K562 (cell line): ENCODE measurements at regions not wholly inside any gene's neighbourhood (a gene's known extent, or its start where the extent isn't known, plus 50 kb on each side); places are given as distances from the start of the nearest gene placed in this dataset.

Experiments
- ATAC-seq: fragments of 200-7000 bp; cut with Tn5 transposase; 3 replicates; pipeline ENCODE4 v1.9.1; 2020; ENCODE audit warnings: moderate library complexity
- BruUV-seq: library from RNA; stranded (reverse); fragments of 400-500 nt; replicated peaks from 2 replicates; lab custom pipeline; 2021; lab: Mats Ljungman, UMichigan
- CTCF ChIA-PET: fragments of 300-600 bp; formaldehyde crosslinking; extraction: SDS; loops from one replicate; lab custom pipeline; 2021; ENCODE audit warnings: low intra/inter-chr PET ratio; lab: Yijun Ruan, JAX
- POLR2A ChIA-PET: fragments of 300-600, 350-650 bp; sonication (Branson Sonifier 250); formaldehyde crosslinking; extraction: SDS; loops from one replicate; lab custom pipeline; 2021; ENCODE audit warnings: antibody characterized with exemption, inconsistent platforms; lab: Yijun Ruan, JAX
- DNase-seq, 4 experiments: peaks; one replicate each; pipeline versions ENCODE4 v3.0.0 to v3.0.0-alpha.2; 2011 to 2018; ENCODE audit warnings: low spot score in 3 of 4, mixed read lengths in 3 of 4; ENCODE audit errors: extremely low read depth in 1 of 4
- FAIRE-seq: peaks from 2 replicates; lab custom pipeline; 2011; peaks lifted over from hg19 to GRCh38; lab: Jason Lieb, UNC
- H2AFZ ChIP-seq: 2 replicates; pipeline ENCODE4 v1.6.0; 2011; ENCODE audit warnings: low read depth, low read length, control low read depth, inconsistent platforms
- H3K27ac ChIP-seq: fragments of 200-600 bp; 3 replicates; pipeline ENCODE4 v1.8.0; 2011; ENCODE audit warnings: low read depth, mild to moderate bottlenecking, control low read depth, inconsistent platforms, low read length, moderate library complexity, mixed read lengths; ENCODE audit errors: extremely low read depth
- H3K27me3 ChIP-seq, 2 experiments: fragments of 300-600 bp in 1 of 2; 2 replicates in 1 of 2; 3 replicates in 1 of 2; pipeline versions ENCODE4 v1.6.0 to v1.8.0; 2011; ENCODE audit warnings: inconsistent platforms in 2 of 2, low read length in 2 of 2, mild to moderate bottlenecking in 1 of 2, mixed read lengths in 1 of 2, moderate library complexity in 1 of 2; ENCODE audit not compliant: control insufficient read depth in 2 of 2, insufficient read depth in 2 of 2
- H3K36me3 ChIP-seq: fragments of 300-600 bp; 3 replicates; pipeline ENCODE4 v1.8.0; 2011; ENCODE audit warnings: mild to moderate bottlenecking, low read length, inconsistent platforms; ENCODE audit not compliant: control insufficient read depth, insufficient read depth
- H3K4me1 ChIP-seq, 2 experiments: fragments of 200-600 bp in 1 of 2; replicated peaks in 1 of 2; 2 replicates in 1 of 2; 3 replicates in 1 of 2; pipeline versions ENCODE4 v1.5.1 to v1.8.0; 2011; ENCODE audit warnings: inconsistent platforms in 2 of 2, low read length in 2 of 2, mild to moderate bottlenecking in 1 of 2, mixed read lengths in 1 of 2, moderate library complexity in 1 of 2; ENCODE audit not compliant: control insufficient read depth in 2 of 2, insufficient read depth in 2 of 2
- H3K4me2 ChIP-seq: 2 replicates; pipeline ENCODE4 v1.6.1; 2011; ENCODE audit warnings: low read length, control low read depth, inconsistent platforms, mixed read lengths; ENCODE audit not compliant: insufficient read depth
- H3K4me3 ChIP-seq: fragments of 200-600 bp; sonication (generic), shearing (Covaris generic); 2 replicates; pipeline ENCODE4 v1.5.1; 2016; ENCODE audit warnings: control low read depth, inconsistent platforms
- H3K79me2 ChIP-seq: fragments of 200-600 bp; 3 replicates; pipeline ENCODE4 v1.8.0; 2011; ENCODE audit warnings: low read length, inconsistent platforms; ENCODE audit not compliant: control insufficient read depth, insufficient read depth
- H3K9ac ChIP-seq, 2 experiments: 2 replicates each; pipeline versions ENCODE4 v1.6.0 to v1.6.1; 2011; ENCODE audit warnings: low read depth in 2 of 2, low read length in 2 of 2, control low read depth in 1 of 2, inconsistent platforms in 1 of 2, mild to moderate bottlenecking in 1 of 2, mixed read lengths in 1 of 2; ENCODE audit not compliant: insufficient read depth in 1 of 2
- H3K9me1 ChIP-seq: one replicate; pipeline ENCODE4 v1.6.0; 2011; ENCODE audit warnings: inconsistent platforms, mild to moderate bottlenecking, low read length, moderate library complexity; ENCODE audit not compliant: control insufficient read depth, insufficient read depth
- H3K9me3 ChIP-seq: replicated peaks from 2 replicates; pipeline ENCODE4 v1.5.1; 2011; ENCODE audit warnings: low read depth, low read length, inconsistent platforms; ENCODE audit not compliant: control insufficient read depth, insufficient read depth
- H4K20me1 ChIP-seq: replicated peaks from 2 replicates; pipeline ENCODE4 v1.6.1; 2011; ENCODE audit warnings: low read length, inconsistent platforms, mixed read lengths; ENCODE audit not compliant: control insufficient read depth, insufficient read depth
- GTF2E2 ChIP-seq: fragments of 200-800 bp; sonication (Bioruptor generic); IDR thresholded peaks from 2 replicates; pipeline ENCODE4 v1.6.1; 2016; ENCODE audit warnings: missing genetic modification characterization, missing compliant biosample characterization
- HOXB6 ChIP-seq: fragments of 250-450 bp; sonication (Bioruptor Pico); IDR thresholded peaks from 2 replicates; pipeline ENCODE4 v1.5.1; 2022; ENCODE audit warnings: mild to moderate bottlenecking, borderline replicate concordance
- KLF6 ChIP-seq: fragments of 250-450 bp; sonication (Bioruptor Pico); IDR thresholded peaks from 2 replicates; pipeline ENCODE4 v1.4.0; 2020; ENCODE audit warnings: mild to moderate bottlenecking, moderate library complexity, borderline replicate concordance
- NFXL1 ChIP-seq: fragments of 450-650 bp; formaldehyde crosslinking; IDR thresholded peaks from 2 replicates; pipeline ENCODE4 v1.4.0; 2021; ENCODE audit warnings: mild to moderate bottlenecking
- POLR3G ChIP-seq: IDR thresholded peaks from 2 replicates; pipeline ENCODE4 v1.6.1; 2011; ENCODE audit not compliant: insufficient read length, insufficient replicate concordance; ENCODE audit errors: extremely low read depth
- SNRNP70 ChIP-seq: fragments of 200-400 bp; formaldehyde crosslinking; optimal IDR thresholded peaks from 2 replicates; pipeline ENCODE3; 2017; ENCODE audit warnings: low read depth, low read length
- TAL1 ChIP-seq: fragments of 450-650 bp; IDR thresholded peaks from 2 replicates; pipeline ENCODE4 v1.6.1; 2016; ENCODE audit warnings: mild to moderate bottlenecking
- TSC22D4 ChIP-seq: fragments of 450-650 bp; IDR thresholded peaks from 2 replicates; pipeline ENCODE4 v1.6.1; 2016; ENCODE audit warnings: missing genetic modification characterization, missing biosample characterization, control low read depth
- ZBED1 ChIP-seq: IDR thresholded peaks from 2 replicates; pipeline ENCODE4 v1.6.1; 2014
- WGBS: fragments of 100-300 bp; shearing (Covaris generic); methylation state at CpG from one replicate; pipeline ENCODE4 v1.1.6; 2016; ENCODE audit warnings: low coverage, mixed read lengths; ENCODE audit not compliant: insufficient coverage; ENCODE audit errors: missing lambda C conversion rate; 5-methylcytosine and 5-hydroxymethylcytosine counted together
- in situ Hi-C: fragments of 300-500 bp; cut with MboI; formaldehyde crosslinking; loops from 4 replicates; pipeline ENCODE4 v1.15.0; 2018; ENCODE audit warnings: inconsistent platforms, mixed read lengths
- intact Hi-C: fragments of 100-400 bp; cut with micrococcal nuclease; formaldehyde crosslinking; loops from 2 replicates; pipeline ENCODE4 v1.14.2; 2022
- TF ChIP-seq, protein P1 (sequence below): fragments of 450-650 bp; formaldehyde crosslinking; IDR thresholded peaks from 2 replicates; pipeline ENCODE4 v1.4.0; 2020; ENCODE audit warnings: mild to moderate bottlenecking, mixed read lengths
- TF ChIP-seq, protein P2 (sequence below): fragments of 250-450 bp; sonication (Bioruptor Pico); IDR thresholded peaks from 2 replicates; pipeline ENCODE4 v1.8.0; 2021; ENCODE audit warnings: borderline replicate concordance, mild to moderate bottlenecking, moderate library complexity; ENCODE audit not compliant: poor library complexity, severe bottlenecking
- TF ChIP-seq, protein P3 (sequence below): sonication (generic); formaldehyde crosslinking; IDR thresholded peaks from 2 replicates; pipeline ENCODE4 v1.8.0; 2023; ENCODE audit warnings: missing genetic modification reagents, mild to moderate bottlenecking, borderline replicate concordance

DNA sequence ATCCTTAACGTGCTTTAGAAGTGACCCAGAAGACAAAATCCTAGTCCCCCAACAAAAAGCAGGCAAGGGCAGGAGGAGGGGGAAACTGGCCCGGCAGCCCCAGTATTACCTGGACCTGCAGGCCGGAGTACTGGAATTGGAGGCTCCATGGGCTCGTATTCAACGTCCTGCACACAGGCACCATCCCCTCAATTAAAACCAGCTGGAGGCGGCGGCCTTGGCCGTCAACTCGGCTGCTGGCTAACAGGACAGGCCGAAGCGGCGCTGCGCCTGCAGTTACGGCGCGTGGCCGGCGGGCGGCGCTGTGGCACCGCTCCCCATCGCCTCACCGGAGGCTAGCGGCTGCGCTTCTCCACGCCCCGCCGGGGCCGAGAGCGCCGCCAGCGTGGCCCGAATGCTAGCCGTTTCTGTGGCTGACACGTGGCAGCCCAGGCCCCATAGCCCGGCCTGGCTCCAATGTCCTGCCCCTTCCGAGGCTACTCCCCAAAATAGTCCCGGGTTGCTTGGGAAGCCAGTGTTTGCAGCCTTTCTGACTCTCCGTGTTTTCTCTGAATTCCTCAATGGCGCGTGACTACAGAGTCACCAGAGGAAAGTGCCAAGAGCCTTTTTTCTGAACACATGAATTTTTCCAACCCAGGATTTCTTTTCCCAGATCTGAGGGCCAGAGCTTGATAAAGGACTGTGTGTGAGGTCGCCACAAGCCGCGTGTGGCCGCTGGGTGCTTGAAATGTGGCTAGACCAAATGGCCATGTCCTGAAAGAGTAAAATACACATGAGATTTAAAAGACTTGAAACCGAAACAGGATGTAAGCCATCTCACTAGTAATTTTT lies 82.5 kb downstream of the HHIPL2 start (continued):
- TF ChIP-seq, protein P1, sequence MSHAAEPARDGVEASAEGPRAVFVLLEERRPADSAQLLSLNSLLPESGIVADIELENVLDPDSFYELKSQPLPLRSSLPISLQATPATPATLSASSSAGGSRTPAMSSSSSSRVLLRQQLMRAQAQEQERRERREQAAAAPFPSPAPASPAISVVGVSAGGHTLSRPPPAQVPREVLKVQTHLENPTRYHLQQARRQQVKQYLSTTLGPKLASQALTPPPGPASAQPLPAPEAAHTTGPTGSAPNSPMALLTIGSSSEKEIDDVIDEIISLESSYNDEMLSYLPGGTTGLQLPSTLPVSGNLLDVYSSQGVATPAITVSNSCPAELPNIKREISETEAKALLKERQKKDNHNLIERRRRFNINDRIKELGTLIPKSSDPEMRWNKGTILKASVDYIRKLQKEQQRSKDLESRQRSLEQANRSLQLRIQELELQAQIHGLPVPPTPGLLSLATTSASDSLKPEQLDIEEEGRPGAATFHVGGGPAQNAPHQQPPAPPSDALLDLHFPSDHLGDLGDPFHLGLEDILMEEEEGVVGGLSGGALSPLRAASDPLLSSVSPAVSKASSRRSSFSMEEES, result no peak
- peak; percentile 73; the same call in 1 of the 2 replicates for TF ChIP-seq GTF2E2
- TF ChIP-seq NFXL1 (CRISPR knock-in tag), result 0 out of 2 replicates have a peak, but pooled peaks have one; percentile 29

DNA sequence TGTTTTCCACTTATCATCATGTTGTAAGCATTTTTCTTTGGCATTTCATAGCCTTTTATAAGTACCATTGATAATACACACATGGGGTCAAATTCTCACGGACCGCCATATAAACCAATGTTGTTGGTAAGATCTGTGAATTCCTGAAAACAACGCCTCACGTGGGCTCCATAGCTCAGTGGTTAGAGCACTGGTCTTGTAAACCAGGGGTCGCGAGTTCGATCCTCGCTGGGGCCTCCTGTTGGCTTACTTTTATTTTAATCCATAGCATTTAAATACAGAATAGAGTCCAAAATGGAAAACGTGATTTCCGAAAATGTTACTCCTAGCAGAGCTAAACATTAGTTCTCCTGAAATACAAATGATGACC lies 83.1 kb downstream of the HHIPL2 start:
- ChIA-PET CTCF (interaction anchor here (0.7 to 3.0 kb wide), 4 partner anchors 27 to 617 kb away, joined by 3 to 38 read pairs (median 4); no protein-coding TSS in a partner anchor), POLR2A (interaction anchor here (0.6 to 2.6 kb wide), 7 partner anchors 65 to 1050 kb away, joined by 3 to 8 read pairs (median 3); no protein-coding TSS in a partner anchor)
- H2AFZ ChIP-seq, result peak overlapping the region; percentile 97
- peak overlapping the region; percentile 86 to 91; a peak in 3 of 4 replicates for H3K9ac ChIP-seq
- H3K9me3 ChIP-seq, result no peaks in the 10 kb centered on the region
- peak; percentile 67 to 87 (median 70) for DNase-seq
- no peaks in the 10 kb centered on the region for H3K36me3 ChIP-seq
- no peaks in the 10 kb centered on the region for H3K79me2 ChIP-seq
- no TSS peak for BruUV-seq
- peak overlapping the region; percentile 95 for H3K4me2 ChIP-seq
- peak; percentile 72 for FAIRE-seq
- WGBS, result 2% methylated on average over 10 of the region's 10 CpGs
- H3K27me3 ChIP-seq, result no peaks in the 10 kb centered on the region
- H4K20me1 ChIP-seq, result no peaks in the 10 kb centered on the region
- H3K4me3 ChIP-seq, result peak overlapping the region; percentile 55
- peak overlapping the region; percentile 92 for H3K27ac ChIP-seq
- in situ Hi-C loops (loop anchor here (5.0 to 10.0 kb wide), 4 partner anchors 167 to 1480 kb away; partner anchors contain the start of genes AIDA and BROX), intact Hi-C loops (loop anchor here (1.0 to 2.0 kb wide), 5 partner anchors 169 to 616 kb away; partner anchors contain the start of genes AIDA and BROX)
- peaks cover 8 to 21% of the 10 kb centered on the region in 2 experiments for H3K4me1 ChIP-seq
- H3K9me1 ChIP-seq, result no peaks in the 10 kb centered on the region
- ATAC-seq, result peak; percentile 34
- TF ChIP-seq, protein P2, sequence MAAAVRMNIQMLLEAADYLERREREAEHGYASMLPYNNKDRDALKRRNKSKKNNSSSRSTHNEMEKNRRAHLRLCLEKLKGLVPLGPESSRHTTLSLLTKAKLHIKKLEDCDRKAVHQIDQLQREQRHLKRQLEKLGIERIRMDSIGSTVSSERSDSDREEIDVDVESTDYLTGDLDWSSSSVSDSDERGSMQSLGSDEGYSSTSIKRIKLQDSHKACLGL (CRISPR knock-in tag), result no peak
- TF ChIP-seq, protein P3, sequence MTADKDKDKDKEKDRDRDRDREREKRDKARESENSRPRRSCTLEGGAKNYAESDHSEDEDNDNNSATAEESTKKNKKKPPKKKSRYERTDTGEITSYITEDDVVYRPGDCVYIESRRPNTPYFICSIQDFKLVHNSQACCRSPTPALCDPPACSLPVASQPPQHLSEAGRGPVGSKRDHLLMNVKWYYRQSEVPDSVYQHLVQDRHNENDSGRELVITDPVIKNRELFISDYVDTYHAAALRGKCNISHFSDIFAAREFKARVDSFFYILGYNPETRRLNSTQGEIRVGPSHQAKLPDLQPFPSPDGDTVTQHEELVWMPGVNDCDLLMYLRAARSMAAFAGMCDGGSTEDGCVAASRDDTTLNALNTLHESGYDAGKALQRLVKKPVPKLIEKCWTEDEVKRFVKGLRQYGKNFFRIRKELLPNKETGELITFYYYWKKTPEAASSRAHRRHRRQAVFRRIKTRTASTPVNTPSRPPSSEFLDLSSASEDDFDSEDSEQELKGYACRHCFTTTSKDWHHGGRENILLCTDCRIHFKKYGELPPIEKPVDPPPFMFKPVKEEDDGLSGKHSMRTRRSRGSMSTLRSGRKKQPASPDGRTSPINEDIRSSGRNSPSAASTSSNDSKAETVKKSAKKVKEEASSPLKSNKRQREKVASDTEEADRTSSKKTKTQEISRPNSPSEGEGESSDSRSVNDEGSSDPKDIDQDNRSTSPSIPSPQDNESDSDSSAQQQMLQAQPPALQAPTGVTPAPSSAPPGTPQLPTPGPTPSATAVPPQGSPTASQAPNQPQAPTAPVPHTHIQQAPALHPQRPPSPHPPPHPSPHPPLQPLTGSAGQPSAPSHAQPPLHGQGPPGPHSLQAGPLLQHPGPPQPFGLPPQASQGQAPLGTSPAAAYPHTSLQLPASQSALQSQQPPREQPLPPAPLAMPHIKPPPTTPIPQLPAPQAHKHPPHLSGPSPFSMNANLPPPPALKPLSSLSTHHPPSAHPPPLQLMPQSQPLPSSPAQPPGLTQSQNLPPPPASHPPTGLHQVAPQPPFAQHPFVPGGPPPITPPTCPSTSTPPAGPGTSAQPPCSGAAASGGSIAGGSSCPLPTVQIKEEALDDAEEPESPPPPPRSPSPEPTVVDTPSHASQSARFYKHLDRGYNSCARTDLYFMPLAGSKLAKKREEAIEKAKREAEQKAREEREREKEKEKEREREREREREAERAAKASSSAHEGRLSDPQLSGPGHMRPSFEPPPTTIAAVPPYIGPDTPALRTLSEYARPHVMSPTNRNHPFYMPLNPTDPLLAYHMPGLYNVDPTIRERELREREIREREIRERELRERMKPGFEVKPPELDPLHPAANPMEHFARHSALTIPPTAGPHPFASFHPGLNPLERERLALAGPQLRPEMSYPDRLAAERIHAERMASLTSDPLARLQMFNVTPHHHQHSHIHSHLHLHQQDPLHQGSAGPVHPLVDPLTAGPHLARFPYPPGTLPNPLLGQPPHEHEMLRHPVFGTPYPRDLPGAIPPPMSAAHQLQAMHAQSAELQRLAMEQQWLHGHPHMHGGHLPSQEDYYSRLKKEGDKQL (CRISPR knock-in tag), result no peak
- TF ChIP-seq KLF6 (no peak), TAL1 (no peak), TSC22D4 (no peak), POLR3G (peak; percentile 54), ZBED1 (no peak), HOXB6 (CRISPR knock-in tag) (no peak), SNRNP70 (no peak)
